ENCODE measurements at regions not wholly inside any gene's neighbourhood (a gene's known extent, or its start where the extent isn't known, plus 50 kb on each side); places are given as distances from the start of the nearest gene placed in this dataset.
"Not testable (repeated sequence)": the region's sequence is repeated elsewhere in the genome, so short reads cannot be mapped to it uniquely, and the experiment has no call there.

- TF ChIP-seq, protein P1, sequence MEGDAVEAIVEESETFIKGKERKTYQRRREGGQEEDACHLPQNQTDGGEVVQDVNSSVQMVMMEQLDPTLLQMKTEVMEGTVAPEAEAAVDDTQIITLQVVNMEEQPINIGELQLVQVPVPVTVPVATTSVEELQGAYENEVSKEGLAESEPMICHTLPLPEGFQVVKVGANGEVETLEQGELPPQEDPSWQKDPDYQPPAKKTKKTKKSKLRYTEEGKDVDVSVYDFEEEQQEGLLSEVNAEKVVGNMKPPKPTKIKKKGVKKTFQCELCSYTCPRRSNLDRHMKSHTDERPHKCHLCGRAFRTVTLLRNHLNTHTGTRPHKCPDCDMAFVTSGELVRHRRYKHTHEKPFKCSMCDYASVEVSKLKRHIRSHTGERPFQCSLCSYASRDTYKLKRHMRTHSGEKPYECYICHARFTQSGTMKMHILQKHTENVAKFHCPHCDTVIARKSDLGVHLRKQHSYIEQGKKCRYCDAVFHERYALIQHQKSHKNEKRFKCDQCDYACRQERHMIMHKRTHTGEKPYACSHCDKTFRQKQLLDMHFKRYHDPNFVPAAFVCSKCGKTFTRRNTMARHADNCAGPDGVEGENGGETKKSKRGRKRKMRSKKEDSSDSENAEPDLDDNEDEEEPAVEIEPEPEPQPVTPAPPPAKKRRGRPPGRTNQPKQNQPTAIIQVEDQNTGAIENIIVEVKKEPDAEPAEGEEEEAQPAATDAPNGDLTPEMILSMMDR (IDR thresholded peaks at IDR 0.05; ENCODE audit: low read depth, low read length), result no peak
- no peak overlapping the region for H3K4me3 ChIP-seq (ENCODE audit: low read depth, low read length)
These were observed 55.1 kb upstream of the TLR4 start for GRCh38 chr9:117649126-117649525.

DNA sequence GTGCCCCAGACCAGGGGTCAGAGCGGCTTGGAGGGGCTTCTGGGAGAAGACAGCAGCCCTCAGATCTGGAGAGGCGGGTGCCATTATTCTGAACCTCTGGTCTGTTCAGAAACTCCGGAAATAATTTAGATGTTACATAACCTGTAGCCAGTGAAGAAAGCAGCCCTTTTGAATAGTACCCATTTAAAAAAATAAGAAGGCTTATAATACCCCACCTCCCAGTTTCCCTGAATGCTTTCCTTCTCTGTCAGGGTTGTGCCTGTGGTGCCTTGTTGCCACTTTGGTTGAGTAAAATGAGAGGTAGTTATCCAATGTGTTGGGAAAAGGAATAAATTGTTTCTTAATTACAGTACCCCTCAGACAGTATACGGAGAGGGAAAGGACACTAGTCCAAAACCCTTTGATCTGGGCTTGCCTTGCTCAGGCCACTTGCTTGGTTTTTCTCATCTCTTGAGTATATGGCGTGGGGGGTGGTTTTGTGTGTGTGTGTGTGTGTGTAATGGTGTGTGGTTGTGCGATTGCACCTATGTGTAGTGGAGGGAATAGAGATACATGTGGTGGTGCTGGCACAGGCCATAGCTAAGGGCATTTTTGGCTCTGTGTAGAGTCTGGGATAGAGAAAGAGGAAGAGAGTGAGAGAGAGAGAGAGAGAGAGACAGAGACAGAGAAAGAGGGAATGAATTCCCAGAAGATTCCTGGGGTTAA is 59.1 kb upstream of the TLR4 start:
- no peaks in the 10 kb centered on the region for H3K4me1 ChIP-seq
- TF ChIP-seq, protein P1 (IDR thresholded peaks at IDR 0.05; ENCODE audit: low read depth, low read length), result no peak
- H3K27me3 ChIP-seq, result peaks cover 19% of the 10 kb centered on the region
- H3K9me3 ChIP-seq, result no peaks in the 10 kb centered on the region
- no peak overlapping the region; the same call in 1 of the 2 replicates for H3K4me3 ChIP-seq (ENCODE audit: low read depth, low read length)
- no peaks in the 10 kb centered on the region for H3K36me3 ChIP-seq
- no peak for DNase-seq

More at GRCh38 chr9:117649126-117649525, 55.1 kb upstream of the TLR4 start:
- Histone ChIP-seq H3K4me1 (no peaks in the 10 kb centered on the region), H3K36me3 (no peaks in the 10 kb centered on the region), H3K9me3 (no peaks in the 10 kb centered on the region), H3K27me3 (peaks cover 36% of the 10 kb centered on the region)
- DNase-seq, result no peak

DNA sequence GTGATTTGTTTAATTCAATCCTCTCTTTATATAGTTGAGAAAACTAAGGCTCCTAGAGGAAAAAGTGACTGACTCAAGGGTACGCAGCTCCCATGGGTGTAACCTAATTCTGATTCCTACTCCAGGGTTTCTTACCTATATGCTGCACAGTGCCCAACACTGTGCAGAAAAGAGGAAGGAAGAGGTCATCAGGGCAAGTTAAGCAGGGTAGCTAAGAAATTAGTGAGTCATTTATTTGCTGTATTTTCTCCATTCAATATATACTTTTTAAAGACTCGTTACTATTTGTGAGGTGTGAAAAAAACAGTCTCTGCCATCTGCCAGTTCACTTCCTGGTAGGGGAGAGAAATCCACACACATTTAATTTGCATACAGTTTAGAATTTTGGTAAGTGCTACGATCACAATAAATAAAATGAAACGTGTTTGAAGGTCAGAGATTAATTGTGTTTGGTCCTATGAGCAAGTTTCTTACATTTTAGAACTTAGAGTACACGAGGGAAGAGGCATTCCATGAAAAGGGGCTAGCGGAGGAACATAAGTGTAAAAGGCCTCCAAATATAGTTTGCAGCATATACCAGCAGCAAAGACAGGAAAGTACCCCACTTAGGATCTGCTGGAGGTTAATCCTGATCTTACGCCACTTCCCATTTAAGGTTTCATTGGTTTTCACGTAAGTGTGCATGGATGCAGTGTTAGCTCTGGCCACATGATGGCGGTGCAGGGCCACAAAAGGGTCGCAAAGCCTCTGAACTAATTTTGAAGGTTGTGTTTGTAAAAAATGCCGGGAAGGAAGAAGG is 59.9 kb upstream of the TLR4 start:
- no peaks in the 10 kb centered on the region for H3K4me1 ChIP-seq
- no peaks in the 10 kb centered on the region for H3K9me3 ChIP-seq
- peak overlapping the region; percentile 27 for H3K4me3 ChIP-seq (ENCODE audit: low read depth, low read length)
- peak; percentile 71 for DNase-seq
- peaks cover 14% of the 10 kb centered on the region for H3K27me3 ChIP-seq
- TF ChIP-seq, protein P1 (IDR thresholded peaks at IDR 0.05; ENCODE audit: low read depth, low read length), result peak; percentile 98
- H3K36me3 ChIP-seq, result no peaks in the 10 kb centered on the region

- Histone ChIP-seq H3K4me3 (ENCODE audit: low read depth, low read length) (no peak overlapping the region), H3K36me3 (no peaks in the 10 kb centered on the region), H3K27me3 (peaks cover 8% of the 10 kb centered on the region), H3K9me3 (no peaks in the 10 kb centered on the region), H3K4me1 (no peaks in the 10 kb centered on the region)
- no peak for DNase-seq
- TF ChIP-seq, protein P1 (IDR thresholded peaks at IDR 0.05; ENCODE audit: low read depth, low read length), result no peak
These were observed 60.9 kb upstream of the TLR4 start for GRCh38 chr9:117643288-117643654.

DNA sequence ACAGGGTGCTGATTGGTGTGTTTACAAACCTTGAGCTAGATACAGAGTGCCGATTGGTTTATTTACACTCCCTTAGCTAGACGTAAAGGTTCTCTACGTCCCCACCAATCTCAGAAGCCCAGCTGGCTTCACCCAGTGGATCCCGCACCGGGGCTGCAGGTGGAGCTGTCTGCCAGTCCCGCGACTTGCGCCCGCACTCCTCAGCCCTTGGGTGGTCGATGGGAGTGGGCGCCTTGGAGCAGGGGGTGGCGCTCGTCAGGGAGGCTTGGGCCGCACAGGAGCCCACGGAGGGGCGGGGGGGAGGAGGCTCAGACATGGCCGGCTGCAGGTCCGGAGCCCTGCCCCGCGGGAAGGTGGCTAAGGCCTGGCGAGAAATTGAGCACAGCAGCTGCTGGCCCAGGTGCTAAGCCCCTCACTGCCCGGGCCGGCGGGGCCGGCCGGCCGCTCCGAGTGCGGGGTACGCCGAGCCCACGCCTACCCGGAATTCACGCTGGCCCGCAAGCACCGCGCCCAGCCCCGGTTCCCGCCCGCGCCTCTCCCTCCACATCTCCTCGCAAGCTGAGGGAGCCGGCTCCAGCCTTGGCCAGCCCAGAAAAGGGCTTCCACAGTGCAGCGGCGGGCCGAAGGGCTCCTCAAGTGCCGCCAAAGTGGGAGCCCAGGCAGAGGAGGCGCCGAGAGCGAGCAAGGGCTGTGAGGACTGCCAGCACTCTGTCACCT is 61.5 kb upstream of the TLR4 start:
- DNase-seq, result peak; percentile 5
- not testable (repeated sequence) for H3K9me3 ChIP-seq; H3K27me3 ChIP-seq; H3K4me3 ChIP-seq (ENCODE audit: low read depth, low read length); H3K36me3 ChIP-seq; H3K4me1 ChIP-seq

DNA sequence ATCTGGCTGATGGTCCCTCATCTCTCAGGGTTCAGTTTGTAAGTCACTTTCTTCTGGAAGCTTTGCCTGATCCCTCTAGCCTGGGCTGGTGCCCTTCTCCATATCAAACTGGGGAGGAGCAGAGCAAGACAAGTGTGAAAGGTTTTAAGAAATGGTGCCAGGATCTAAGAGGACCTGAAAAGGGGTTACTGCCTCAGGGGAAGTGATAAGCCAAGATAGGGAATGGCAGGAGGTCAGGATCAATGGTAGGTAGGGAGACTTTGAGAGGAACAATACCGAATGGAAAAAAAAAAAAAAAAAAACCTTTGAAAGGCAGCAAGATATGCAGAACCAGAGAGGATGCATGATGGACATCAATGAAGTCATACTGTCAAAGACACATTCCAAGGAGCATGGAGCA is 67.5 kb upstream of the TLR4 start:
- DNase-seq, result no peak
- no peaks in the 10 kb centered on the region for H3K36me3 ChIP-seq
- TF ChIP-seq, protein P1 (IDR thresholded peaks at IDR 0.05; ENCODE audit: low read depth, low read length), result no peak
- H3K9me3 ChIP-seq, result no peaks in the 10 kb centered on the region
- H3K4me3 ChIP-seq (ENCODE audit: low read depth, low read length), result no peak overlapping the region
- no peaks in the 10 kb centered on the region for H3K4me1 ChIP-seq
- peaks cover 3% of the 10 kb centered on the region for H3K27me3 ChIP-seq
